PC-9 (cell line): ENCODE measurements at regions not wholly inside any gene's neighbourhood (a gene's known extent, or its start where the extent isn't known, plus 50 kb on each side); places are given as distances from the start of the nearest gene placed in this dataset.

ENCODE experiments used
- CTCF ChIP-seq: fragments of 200-600 bp; sonication (generic); conservative IDR thresholded peaks from 2 replicates; pipeline ENCODE4 v1.6.1; 2017; ENCODE audit warnings: mixed run types, antibody characterized with exemption, mild to moderate bottlenecking, moderate library complexity
- EZH2 ChIP-seq: fragments of 200-600 bp; sonication (generic); IDR thresholded peaks from 2 replicates; pipeline ENCODE4 v1.8.0; 2017; ENCODE audit warnings: antibody characterized with exemption, low read depth

- no peak for TF ChIP-seq EZH2
- TF ChIP-seq CTCF, result no peak
Observed at GRCh38 chr5:104513640-104514072, 951.1 kb upstream of the NUDT12 start.
